Liver (tissue), 8 donors: ENCODE measurements at regions not wholly inside any gene's neighbourhood (a gene's known extent, or its start where the extent isn't known, plus 50 kb on each side); places are given as distances from the start of the nearest gene placed in this dataset.

Experiments
- DNase-seq: peaks from one replicate; pipeline ENCODE4 v3.0.0-alpha.2; 2017; ENCODE audit warnings: low spot score
- H3K27ac ChIP-seq, 2 donors: one replicate each; pipeline ENCODE4 v1.7.0; 2013; ENCODE audit warnings: inconsistent platforms in 2 of 2, low read length in 2 of 2, control low read depth in 1 of 2, low read depth in 1 of 2, mild to moderate bottlenecking in 1 of 2
- H3K27me3 ChIP-seq, 4 donors: one replicate each; pipeline versions ENCODE4 v1.6.1 to v1.7.0; 2013; ENCODE audit warnings: low read length in 3 of 4, inconsistent platforms in 1 of 4, mild to moderate bottlenecking in 1 of 4, moderate library complexity in 1 of 4; ENCODE audit not compliant: control insufficient read depth in 4 of 4, insufficient read depth in 4 of 4
- H3K36me3 ChIP-seq, 4 donors: one replicate each; pipeline versions ENCODE4 v1.6.1 to v1.7.0; 2013; ENCODE audit warnings: low read length in 3 of 4, mild to moderate bottlenecking in 3 of 4, low read depth in 1 of 4, moderate library complexity in 1 of 4; ENCODE audit not compliant: control insufficient read depth in 4 of 4, insufficient read depth in 3 of 4
- H3K4me1 ChIP-seq, 4 donors: one replicate each; pipeline versions ENCODE4 v1.6.1 to v1.7.0; 2013; ENCODE audit warnings: low read length in 3 of 4, mild to moderate bottlenecking in 3 of 4, moderate library complexity in 1 of 4; ENCODE audit not compliant: control insufficient read depth in 4 of 4, insufficient read depth in 4 of 4
- H3K4me3 ChIP-seq, 3 donors: one replicate each; pipeline versions ENCODE4 v1.6.1 to v1.7.0; 2013; ENCODE audit warnings: low read length in 3 of 3, control low read depth in 1 of 3, low read depth in 1 of 3, mild to moderate bottlenecking in 1 of 3
- H3K9ac ChIP-seq, 2 donors: one replicate each; pipeline ENCODE4 v1.7.0; 2013; ENCODE audit warnings: low read length in 2 of 2, mild to moderate bottlenecking in 2 of 2, moderate library complexity in 2 of 2, control low read depth in 1 of 2, low read depth in 1 of 2
- H3K9me3 ChIP-seq, 4 donors: one replicate each; pipeline versions ENCODE4 v1.6.1 to v1.7.0; 2013; ENCODE audit warnings: low read length in 3 of 4; ENCODE audit not compliant: control insufficient read depth in 4 of 4
- ATF3 ChIP-seq: IDR thresholded peaks from 2 replicates; pipeline ENCODE4 v1.6.1; 2016; ENCODE audit warnings: antibody characterized with exemption
- CTCF ChIP-seq: fragments of 150-350 bp; IDR thresholded peaks from 2 replicates; pipeline ENCODE4 v1.5.1; 2017; ENCODE audit warnings: improper control_type of control experiment, low read depth, low read length; ENCODE audit not compliant: missing input control
- EGR1 ChIP-seq, 2 donors: IDR thresholded peaks; 2 replicates each; pipeline ENCODE4 v1.6.1; 2016 to 2018; ENCODE audit warnings: antibody characterized with exemption in 2 of 2, low read depth in 2 of 2
- FOXA1 ChIP-seq: IDR thresholded peaks from 2 replicates; pipeline ENCODE4 v1.6.1; 2016; ENCODE audit warnings: antibody characterized with exemption
- FOXA2 ChIP-seq: IDR thresholded peaks from 2 replicates; pipeline ENCODE4 v1.6.1; 2016; ENCODE audit warnings: antibody characterized with exemption
- GABPA ChIP-seq, 2 donors: IDR thresholded peaks in 1 of 2; conservative IDR thresholded peaks in 1 of 2; 2 replicates each; pipeline ENCODE4 v1.6.1; 2016; ENCODE audit warnings: antibody characterized with exemption in 2 of 2, mild to moderate bottlenecking in 1 of 2, moderate library complexity in 1 of 2
- HNF4G ChIP-seq: IDR thresholded peaks from 2 replicates; pipeline ENCODE4 v1.6.1; 2016; ENCODE audit warnings: antibody characterized with exemption
- JUND ChIP-seq, 2 donors: IDR thresholded peaks; 2 replicates each; pipeline ENCODE4 v1.6.1; 2016; ENCODE audit warnings: antibody characterized with exemption in 2 of 2
- MAX ChIP-seq: IDR thresholded peaks from 2 replicates; pipeline ENCODE4 v1.6.1; 2016; ENCODE audit warnings: antibody characterized with exemption
- NR2F2 ChIP-seq: IDR thresholded peaks from 2 replicates; pipeline ENCODE4 v1.6.1; 2016; ENCODE audit warnings: antibody characterized with exemption
- RAD21 ChIP-seq, 2 donors: IDR thresholded peaks; 2 replicates each; pipeline ENCODE4 v1.6.1; 2016; ENCODE audit warnings: antibody characterized with exemption in 2 of 2, mild to moderate bottlenecking in 2 of 2
- REST ChIP-seq: IDR thresholded peaks from 2 replicates; pipeline ENCODE4 v1.6.1; 2016; ENCODE audit warnings: antibody characterized with exemption, mild to moderate bottlenecking
- RXRA ChIP-seq, 2 donors: IDR thresholded peaks; 2 replicates each; pipeline ENCODE4 v1.6.1; 2017 to 2018; ENCODE audit warnings: antibody characterized with exemption in 2 of 2, mild to moderate bottlenecking in 1 of 2
- SP1 ChIP-seq: IDR thresholded peaks from 2 replicates; pipeline ENCODE4 v1.6.1; 2018; ENCODE audit warnings: antibody characterized with exemption, mild to moderate bottlenecking
- TAF1 ChIP-seq: conservative IDR thresholded peaks from 2 replicates; pipeline ENCODE4 v1.6.1; 2016; ENCODE audit warnings: antibody characterized with exemption, mild to moderate bottlenecking
- YY1 ChIP-seq: IDR thresholded peaks from 2 replicates; pipeline ENCODE4 v1.6.1; 2016; ENCODE audit warnings: antibody characterized with exemption, mild to moderate bottlenecking
- WGBS: extraction: QIAGEN DNeasy Blood & Tissue Kit; methylation state at CpG from one replicate; pipeline ENCODE4 v1.1.7; 2013; 5-methylcytosine and 5-hydroxymethylcytosine counted together
- donor health status: healthy.
- donor health status: healthy.
- donor health status: healthy.
- donor health status: healthy.
- donor health status: healthy.

- WGBS = 89% methylated on average over 7 of the region's 7 CpGs
Observed at GRCh38 chr2:84217456-84217855, 241.6 kb downstream of the SUCLG1 start.

GRCh38 chr2:84214455-84214854, 244.6 kb downstream of the SUCLG1 start:
- Histone ChIP-seq H3K36me3 (no peaks in the 10 kb centered on the region), H3K27ac (no peak overlapping the region), H3K9ac (no peak overlapping the region), H3K4me3 (no peak overlapping the region), H3K4me1 (no peaks in the 10 kb centered on the region), H3K9me3 (no peaks in the 10 kb centered on the region), H3K27me3 (peaks cover 0 to 5% (median 0%) of the 10 kb centered on the region in 4 donors)
- TF ChIP-seq FOXA1 (no peak), CTCF (no peak), GABPA (IDR thresholded peaks at IDR 0.05 in 1 of 2, conservative IDR thresholded peaks at IDR 0.05 in 1 of 2) (no peak), HNF4G (no peak), MAX (no peak), ATF3 (no peak), SP1 (no peak), RAD21 (IDR thresholded peaks at IDR 0.05) (no peak), RXRA (IDR thresholded peaks at IDR 0.05) (no peak), YY1 (no peak)
- 62% methylated on average over 3 of the region's 3 CpGs for WGBS
- DNase-seq = no peak

More at GRCh38 chr2:84217456-84217855, 241.6 kb downstream of the SUCLG1 start:
- Histone ChIP-seq H3K36me3 (no peaks in the 10 kb centered on the region), H3K4me3 (no peak overlapping the region), H3K9ac (no peak overlapping the region), H3K4me1 (no peaks in the 10 kb centered on the region), H3K27me3 (peaks cover 0 to 3% (median 0%) of the 10 kb centered on the region in 4 donors), H3K27ac (no peak overlapping the region), H3K9me3 (no peaks in the 10 kb centered on the region)
- DNase-seq = no peak
- TF ChIP-seq FOXA1 (no peak), RAD21 (IDR thresholded peaks at IDR 0.05) (no peak), REST (no peak), YY1 (no peak), FOXA2 (no peak), CTCF (no peak), RXRA (IDR thresholded peaks at IDR 0.05) (no peak), TAF1 (no peak), GABPA (IDR thresholded peaks at IDR 0.05 in 1 of 2, conservative IDR thresholded peaks at IDR 0.05 in 1 of 2) (no peak), EGR1 (IDR thresholded peaks at IDR 0.05; ENCODE audit: low read depth in 2 of 2) (no peak), JUND (IDR thresholded peaks at IDR 0.05) (no peak), HNF4G (no peak), NR2F2 (no peak)
